GM23248 (cell line): ENCODE measurements at regions not wholly inside any gene's neighbourhood (a gene's known extent, or its start where the extent isn't known, plus 50 kb on each side); places are given as distances from the start of the nearest gene placed in this dataset.

Experiments used
- DNase-seq: peaks from one replicate; pipeline ENCODE4 v3.0.0-alpha.2; 2015
- H2AFZ ChIP-seq: fragments of 200-600 bp; sonication (generic); 2 replicates; pipeline ENCODE4 v1.6.1; 2016; ENCODE audit warnings: antibody characterized with exemption
- H3F3A ChIP-seq: fragments of 200-600 bp; sonication (generic); 2 replicates; pipeline ENCODE4 v1.6.1; 2016; ENCODE audit warnings: mild to moderate bottlenecking, antibody characterized with exemption, mixed run types; ENCODE audit not compliant: insufficient read depth
- H3K27ac ChIP-seq: fragments of 200-600 bp; sonication (generic); 2 replicates; pipeline ENCODE4 v1.5.1; 2016; ENCODE audit warnings: mild to moderate bottlenecking
- H3K27me3 ChIP-seq: fragments of 200-600 bp; sonication (generic); replicated peaks from 2 replicates; pipeline ENCODE4 v1.6.1; 2016; ENCODE audit warnings: mild to moderate bottlenecking; ENCODE audit not compliant: insufficient read depth
- H3K36me3 ChIP-seq: fragments of 200-600 bp; sonication (generic); 2 replicates; pipeline ENCODE4 v1.6.1; 2016; ENCODE audit warnings: low read depth, mild to moderate bottlenecking
- H3K4me1 ChIP-seq: fragments of 200-600 bp; sonication (generic); 2 replicates; pipeline ENCODE4 v1.6.1; 2016; ENCODE audit warnings: mild to moderate bottlenecking; ENCODE audit not compliant: insufficient read depth
- H3K4me2 ChIP-seq: fragments of 200-600 bp; sonication (generic); one replicate; pipeline ENCODE4 v1.6.1; 2016; ENCODE audit warnings: mild to moderate bottlenecking; ENCODE audit not compliant: unreplicated experiment
- H3K4me3 ChIP-seq: fragments of 200-600 bp; sonication (generic); 2 replicates; pipeline ENCODE4 v1.5.1; 2016; ENCODE audit warnings: mild to moderate bottlenecking
- H3K79me2 ChIP-seq: fragments of 200-600 bp; sonication (generic); 2 replicates; pipeline ENCODE4 v1.6.1; 2016; ENCODE audit warnings: mild to moderate bottlenecking; ENCODE audit not compliant: insufficient read depth
- H3K9ac ChIP-seq: fragments of 200-600 bp; sonication (generic); 2 replicates; pipeline ENCODE4 v1.6.1; 2016; ENCODE audit warnings: mild to moderate bottlenecking
- H3K9me2 ChIP-seq: fragments of 200-600 bp; sonication (generic); 2 replicates; pipeline ENCODE4 v1.6.1; 2016; ENCODE audit warnings: mixed run types, mild to moderate bottlenecking, moderate library complexity; ENCODE audit not compliant: insufficient read depth
- H3K9me3 ChIP-seq: fragments of 200-600 bp; sonication (generic); one replicate; pipeline ENCODE4 v1.6.1; 2017; ENCODE audit warnings: low read depth
- H4K20me1 ChIP-seq: fragments of 200-600 bp; sonication (generic); 2 replicates; pipeline ENCODE4 v1.6.0; 2016; ENCODE audit not compliant: insufficient read depth
- EZH2 ChIP-seq: fragments of 200-600 bp; sonication (generic); IDR thresholded peaks from 2 replicates; pipeline ENCODE4 v1.6.1; 2018; ENCODE audit warnings: antibody characterized with exemption, mild to moderate bottlenecking; ENCODE audit not compliant: insufficient read depth, poor library complexity, severe bottlenecking
- EZH2phosphoT487 ChIP-seq: fragments of 200-600 bp; sonication (generic); IDR thresholded peaks from 2 replicates; pipeline ENCODE4 v1.6.1; 2018; ENCODE audit warnings: antibody characterized with exemption, moderate library complexity, mild to moderate bottlenecking, low read depth; ENCODE audit not compliant: insufficient read depth
- WGBS, 2 experiments: methylation state at CpG; one replicate each; pipeline ENCODE4 v1.1.6; 2015 to 2017; ENCODE audit warnings: low lambda C conversion rate in 2 of 2, low coverage in 1 of 2; ENCODE audit errors: missing lambda C conversion rate in 2 of 2; 5-methylcytosine and 5-hydroxymethylcytosine counted together
- in situ Hi-C: fragments of 300-500 bp; cut with MboI; formaldehyde crosslinking; loops from 2 replicates; pipeline ENCODE4 v1.15.0; 2020

GRCh38 chr1:199875856-199876255 is 151.7 kb upstream of the NR5A2 start:
- no peaks in the 10 kb centered on the region for H3F3A ChIP-seq
- H3K9me2 ChIP-seq = no peaks in the 10 kb centered on the region
- no peaks in the 10 kb centered on the region for H3K27me3 ChIP-seq
- no peak overlapping the region for H3K4me2 ChIP-seq
- H2AFZ ChIP-seq = no peak overlapping the region
- H3K9ac ChIP-seq = no peak overlapping the region
- 58 to 66% methylated on average over 6 of the region's 6 CpGs for WGBS, 2 experiments
- H3K4me1 ChIP-seq = no peaks in the 10 kb centered on the region
- in situ Hi-C loops = no loop called here
- H3K9me3 ChIP-seq = no peaks in the 10 kb centered on the region
- H4K20me1 ChIP-seq = no peaks in the 10 kb centered on the region
- TF ChIP-seq EZH2 (no peak), EZH2phosphoT487 (no peak)
- H3K36me3 ChIP-seq = no peaks in the 10 kb centered on the region
- no peak overlapping the region for H3K27ac ChIP-seq
- H3K4me3 ChIP-seq = no peak overlapping the region
- H3K79me2 ChIP-seq = no peaks in the 10 kb centered on the region
- no peak for DNase-seq

- TF ChIP-seq EZH2 (no peak), EZH2phosphoT487 (no peak)
Measured at GRCh38 chr1:199877526-199878384, 149.8 kb upstream of the NR5A2 start.

GRCh38 chr1:199878823-199879222 is 148.7 kb upstream of the NR5A2 start:
- Histone ChIP-seq H2AFZ (no peak overlapping the region), H3K9me2 (no peaks in the 10 kb centered on the region), H3K4me3 (no peak overlapping the region), H3K4me1 (no peaks in the 10 kb centered on the region), H3K27ac (no peak overlapping the region), H3K9ac (no peak overlapping the region), H3K9me3 (no peaks in the 10 kb centered on the region), H3K79me2 (no peaks in the 10 kb centered on the region), H3K36me3 (no peaks in the 10 kb centered on the region), H3K27me3 (no peaks in the 10 kb centered on the region), H4K20me1 (no peaks in the 10 kb centered on the region), H3K4me2 (no peak overlapping the region), H3F3A (no peaks in the 10 kb centered on the region)
- TF ChIP-seq EZH2 = no peak
- TF ChIP-seq EZH2phosphoT487 = no peak
- in situ Hi-C loops = no loop called here
- DNase-seq = no peak
- 60% methylated on average over 4 of the region's 4 CpGs for WGBS, 2 experiments

More at GRCh38 chr1:199877526-199878384, 149.8 kb upstream of the NR5A2 start:
- H3K4me3 ChIP-seq = no peak overlapping the region
- 66 to 67% methylated on average over 7 of the region's 7 CpGs for WGBS, 2 experiments
- no peak overlapping the region for H3K27ac ChIP-seq
- no peaks in the 10 kb centered on the region for H3F3A ChIP-seq
- no peak overlapping the region for H3K4me2 ChIP-seq
- no peaks in the 10 kb centered on the region for H3K4me1 ChIP-seq
- H3K9ac ChIP-seq = no peak overlapping the region
- H4K20me1 ChIP-seq = no peaks in the 10 kb centered on the region
- no peaks in the 10 kb centered on the region for H3K27me3 ChIP-seq
- no peaks in the 10 kb centered on the region for H3K9me3 ChIP-seq
- H3K79me2 ChIP-seq = no peaks in the 10 kb centered on the region
- in situ Hi-C loops = no loop called here
- no peak overlapping the region for H2AFZ ChIP-seq
- H3K9me2 ChIP-seq = no peaks in the 10 kb centered on the region
- no peaks in the 10 kb centered on the region for H3K36me3 ChIP-seq
- no peak for DNase-seq

- H4K20me1 ChIP-seq = no peaks in the 10 kb centered on the region
- H3K9me3 ChIP-seq = no peaks in the 10 kb centered on the region
- no peak overlapping the region for H3K9ac ChIP-seq
- H3K9me2 ChIP-seq = no peaks in the 10 kb centered on the region
- H3K4me3 ChIP-seq = no peak overlapping the region
- H2AFZ ChIP-seq = no peak overlapping the region
- 61 to 62% methylated on average over 1 of the region's 1 CpG for whole genome bisulfite sequencing, 2 experiments
- no peak for TF ChIP-seq EZH2phosphoT487
- no peak for TF ChIP-seq EZH2
- peak; percentile 6 for DNase-seq
- H3K4me1 ChIP-seq = no peaks in the 10 kb centered on the region
- H3K79me2 ChIP-seq = no peaks in the 10 kb centered on the region
- H3K27me3 ChIP-seq = no peaks in the 10 kb centered on the region
- no peak overlapping the region for H3K27ac ChIP-seq
- in situ Hi-C loops = no loop called here
- H3K4me2 ChIP-seq = no peak overlapping the region
- H3F3A ChIP-seq = no peaks in the 10 kb centered on the region
- no peaks in the 10 kb centered on the region for H3K36me3 ChIP-seq
Measured at GRCh38 chr1:199898654-199899053, 128.9 kb upstream of the NR5A2 start.
